PC-9 (cell line): ENCODE measurements at regions not wholly inside any gene's neighbourhood (a gene's known extent, or its start where the extent isn't known, plus 50 kb on each side); places are given as distances from the start of the nearest gene placed in this dataset.

Source experiments
- BruUV-seq: library from RNA; stranded (reverse); fragments of 400-500 nt; replicated peaks from 2 replicates; lab custom pipeline; 2021; lab: Mats Ljungman, UMichigan
- CTCF ChIA-PET: fragments of 300-600 bp; sonication (Branson Sonifier 250); formaldehyde crosslinking; loops from one replicate; lab custom pipeline; 2022; ENCODE audit warnings: antibody characterized with exemption; lab: Charles Lee
- POLR2A ChIA-PET: fragments of 300-600 bp; sonication (Branson Sonifier 250); formaldehyde crosslinking; loops from one replicate; lab custom pipeline; 2022; ENCODE audit warnings: antibody characterized with exemption; ENCODE audit not compliant: unreplicated experiment; lab: Charles Lee
- DNase-seq, 2 experiments: peaks; one replicate each; pipeline versions ENCODE4 v3.0.0 to v3.0.0-alpha.2; 2015 to 2022; ENCODE audit warnings: mixed read lengths in 1 of 2
- H2AFZ ChIP-seq: fragments of 200-600 bp; sonication (generic); 2 replicates; pipeline ENCODE4 v1.8.1; 2017; ENCODE audit warnings: antibody characterized with exemption
- H3F3A ChIP-seq: fragments of 200-600 bp; sonication (generic); 2 replicates; pipeline ENCODE4 v1.8.1; 2017; ENCODE audit warnings: antibody characterized with exemption, mild to moderate bottlenecking, low read depth; ENCODE audit not compliant: insufficient read depth
- H3K27ac ChIP-seq: fragments of 200-600 bp; sonication (generic); 2 replicates; pipeline ENCODE4 v1.6.1; 2016; ENCODE audit warnings: mixed run types
- H3K27me3 ChIP-seq: fragments of 200-600 bp; sonication (generic); 2 replicates; pipeline ENCODE4 v1.6.1; 2016; ENCODE audit warnings: low read depth, mixed run types; ENCODE audit not compliant: insufficient read depth
- H3K36me3 ChIP-seq: fragments of 200-600 bp; sonication (generic); 2 replicates; pipeline ENCODE4 v1.6.1; 2016; ENCODE audit warnings: low read depth, mixed run types
- H3K4me1 ChIP-seq: fragments of 200-600 bp; sonication (generic); replicated peaks from 2 replicates; pipeline ENCODE4 v1.6.1; 2016; ENCODE audit warnings: mixed run types; ENCODE audit not compliant: insufficient read depth
- H3K4me2 ChIP-seq: fragments of 200-600 bp; sonication (generic); 2 replicates; pipeline ENCODE4 v1.6.1; 2017; ENCODE audit warnings: mixed run types
- H3K4me3 ChIP-seq: fragments of 200-600 bp; sonication (generic); 2 replicates; pipeline ENCODE4 v1.6.1; 2016; ENCODE audit warnings: mixed run types
- H3K79me2 ChIP-seq: fragments of 200-600 bp; sonication (generic); 2 replicates; pipeline ENCODE4 v1.6.1; 2017; ENCODE audit warnings: low read depth, mixed run types
- H3K9me2 ChIP-seq: fragments of 200-600 bp; sonication (generic); 2 replicates; pipeline ENCODE4 v1.8.1; 2017; ENCODE audit warnings: mild to moderate bottlenecking; ENCODE audit not compliant: insufficient read depth
- H3K9me3 ChIP-seq: fragments of 200-600 bp; sonication (generic); 2 replicates; pipeline ENCODE4 v1.8.1; 2016; ENCODE audit warnings: low read depth; ENCODE audit not compliant: insufficient read depth
- H4K20me1 ChIP-seq: fragments of 200-600 bp; sonication (generic); 2 replicates; pipeline ENCODE4 v1.8.1; 2017; ENCODE audit not compliant: insufficient read depth
- CTCF ChIP-seq: fragments of 200-600 bp; sonication (generic); conservative IDR thresholded peaks from 2 replicates; pipeline ENCODE4 v1.6.1; 2017; ENCODE audit warnings: mixed run types, antibody characterized with exemption, mild to moderate bottlenecking, moderate library complexity
- EZH2 ChIP-seq: fragments of 200-600 bp; sonication (generic); IDR thresholded peaks from 2 replicates; pipeline ENCODE4 v1.8.0; 2017; ENCODE audit warnings: antibody characterized with exemption, low read depth
- intact Hi-C: fragments of 100-400 bp; cut with micrococcal nuclease; formaldehyde crosslinking; loops from one replicate; pipeline ENCODE4 v1.10.0; 2022; ENCODE audit not compliant: unreplicated experiment

GRCh38 chr1:5740450-5740849 lies 251.8 kb downstream of the NPHP4 start:
- TF ChIP-seq CTCF, result no peak
- TF ChIP-seq EZH2, result no peak
- no peak overlapping the region for H3K27ac ChIP-seq
- ChIA-PET POLR2A (no interaction called here), CTCF (no interaction called here)
- H3K4me3 ChIP-seq, result no peak overlapping the region
- H3K9me3 ChIP-seq, result no peaks in the 10 kb centered on the region
- no peak for DNase-seq
- H3K4me1 ChIP-seq, result no peaks in the 10 kb centered on the region
- intact Hi-C loops, result no loop called here
- no peaks in the 10 kb centered on the region for H4K20me1 ChIP-seq
- H3K79me2 ChIP-seq, result no peaks in the 10 kb centered on the region
- no peak overlapping the region for H2AFZ ChIP-seq
- no peaks in the 10 kb centered on the region for H3K9me2 ChIP-seq
- H3F3A ChIP-seq, result no peaks in the 10 kb centered on the region
- H3K27me3 ChIP-seq, result peaks cover 34% of the 10 kb centered on the region
- no TSS peak for BruUV-seq
- no peak overlapping the region for H3K4me2 ChIP-seq
- H3K36me3 ChIP-seq, result no peaks in the 10 kb centered on the region

- Histone ChIP-seq H3K9me3 (no peaks in the 10 kb centered on the region), H3K27me3 (peaks cover 34% of the 10 kb centered on the region), H3K9me2 (no peaks in the 10 kb centered on the region), H3K4me1 (no peaks in the 10 kb centered on the region), H3K4me3 (no peak overlapping the region), H2AFZ (no peak overlapping the region), H3F3A (no peaks in the 10 kb centered on the region), H4K20me1 (no peaks in the 10 kb centered on the region), H3K4me2 (no peak overlapping the region), H3K27ac (no peak overlapping the region), H3K79me2 (no peaks in the 10 kb centered on the region), H3K36me3 (no peaks in the 10 kb centered on the region)
- ChIA-PET CTCF (no interaction called here), POLR2A (no interaction called here)
- no TSS peak for BruUV-seq
- intact Hi-C loops, result no loop called here
- TF ChIP-seq CTCF (no peak), EZH2 (no peak)
- no peak for DNase-seq
These were observed 252.6 kb downstream of the NPHP4 start for GRCh38 chr1:5739561-5740078.

- Histone ChIP-seq H3K36me3 (no peaks in the 10 kb centered on the region), H3K4me3 (no peak overlapping the region), H3K4me1 (no peaks in the 10 kb centered on the region), H3K79me2 (no peaks in the 10 kb centered on the region), H3K27me3 (peaks cover 37% of the 10 kb centered on the region), H3K27ac (no peak overlapping the region), H3K9me2 (no peaks in the 10 kb centered on the region), H3K4me2 (no peak overlapping the region), H3K9me3 (no peaks in the 10 kb centered on the region), H3F3A (no peaks in the 10 kb centered on the region), H2AFZ (no peak overlapping the region), H4K20me1 (no peaks in the 10 kb centered on the region)
- no peak for DNase-seq
- no TSS peak for BruUV-seq
- TF ChIP-seq EZH2, result no peak
- no peak for TF ChIP-seq CTCF
- POLR2A ChIA-PET, result no interaction called here
- CTCF ChIA-PET, result no interaction called here
- intact Hi-C loops, result no loop called here
These were observed 253.2 kb downstream of the NPHP4 start for GRCh38 chr1:5738911-5739462.
